ENCODE measurements at regions not wholly inside any gene's neighbourhood (a gene's known extent, or its start where the extent isn't known, plus 50 kb on each side); places are given as distances from the start of the nearest gene placed in this dataset.

DNA sequence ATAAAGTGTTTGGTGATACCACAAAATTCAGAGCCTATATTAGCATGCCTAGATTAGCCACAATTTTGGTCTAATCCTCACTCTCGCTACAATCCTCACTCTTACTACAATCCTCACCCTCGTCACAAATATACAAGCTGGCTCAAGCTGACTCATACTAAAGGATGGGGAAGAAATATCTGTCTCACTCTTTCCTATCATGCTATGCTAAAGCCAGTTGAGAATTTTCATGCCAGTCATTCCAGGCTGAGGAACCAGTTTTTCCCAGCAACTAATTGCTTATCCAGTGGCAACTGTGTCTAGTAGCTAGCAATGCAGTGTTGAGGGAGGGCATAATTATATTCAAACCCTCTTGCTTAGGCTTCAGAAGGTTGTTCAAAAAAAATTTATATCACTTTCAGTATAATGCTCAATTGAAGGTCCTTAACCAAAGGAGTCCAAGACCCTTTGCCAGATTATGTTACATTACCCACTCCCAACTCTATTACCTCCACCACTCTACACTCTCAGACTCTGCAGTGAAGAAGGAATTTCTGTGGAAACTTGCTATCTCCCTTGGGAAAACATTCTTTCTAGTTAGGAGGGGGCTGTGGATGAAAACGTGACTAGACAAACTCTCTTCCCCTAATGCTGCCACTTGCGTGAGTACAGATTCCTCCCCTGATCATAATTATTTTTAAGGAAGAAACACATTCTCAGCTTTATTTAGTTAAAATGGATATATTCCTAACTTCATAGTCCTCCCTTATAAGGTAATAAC, 810.3 kb upstream of the ACO1 start:
- Histone ChIP-seq H2AK5ac (ENCODE audit: low read depth, low read length) (no peak overlapping the region), H3K9ac (replicated peaks in 1 of 4; ENCODE audit: extremely low read depth in 1 of 4, low read depth in 3 of 4, low read length in 3 of 4) (no peak overlapping the region), H3K4me1 (replicated peaks in 1 of 4; ENCODE audit: control insufficient read depth in 3 of 4, insufficient read depth in 4 of 4, low read length in 3 of 4) (no peaks in the 10 kb centered on the region), H3K27me3 (replicated peaks in 1 of 4; ENCODE audit: control insufficient read depth in 3 of 4, extremely low read depth in 1 of 4, insufficient read depth in 3 of 4, low read length in 3 of 4) (no peaks in the 10 kb centered on the region), H3K4ac (replicated peaks; ENCODE audit: insufficient read length, low read depth, low read length) (no peak overlapping the region), H2BK20ac (ENCODE audit: low read length) (no peak overlapping the region), H4K20me1 (replicated peaks in 1 of 2; ENCODE audit: control insufficient read depth in 1 of 2, insufficient read depth in 2 of 2, low read length in 2 of 2) (no peaks in the 10 kb centered on the region), H2BK120ac (replicated peaks; ENCODE audit: low read depth, low read length) (no peak overlapping the region), H2AFZ (ENCODE audit: low read length) (no peak overlapping the region), H2BK5ac (ENCODE audit: low read depth, low read length) (no peak overlapping the region), H3K23me2 (ENCODE audit: low read depth, low read length) (no peaks in the 10 kb centered on the region; the same call in 1 of the 2 replicates), H3K27ac (ENCODE audit: low read depth, low read length) (no peak overlapping the region), H3K23ac (ENCODE audit: insufficient read length) (no peak overlapping the region), H2BK12ac (ENCODE audit: low read depth, low read length) (no peak overlapping the region), H3K4me3 (ENCODE audit: extremely low read depth in 1 of 4, insufficient read depth in 2 of 4, low read depth in 3 of 4, low read length in 4 of 4) (no peak overlapping the region), H3K79me2 (ENCODE audit: control insufficient read depth in 1 of 2, insufficient read depth in 2 of 2, low read length in 2 of 2) (no peaks in the 10 kb centered on the region), H3K56ac (replicated peaks; ENCODE audit: insufficient read length, low read depth, low read length) (no peak overlapping the region), H2BK15ac (ENCODE audit: low read length) (no peak overlapping the region), H3K79me1 (ENCODE audit: low read depth, low read length) (no peaks in the 10 kb centered on the region), H4K8ac (ENCODE audit: extremely low read depth, insufficient read depth, low read length) (no peak overlapping the region), H3K9me3 (ENCODE audit: insufficient read depth in 2 of 2, low read depth in 1 of 2, low read length in 1 of 2) (no peaks in the 10 kb centered on the region), H3K36me3 (ENCODE audit: control insufficient read depth in 2 of 4, insufficient read depth in 4 of 4, low read length in 3 of 4) (no peaks in the 10 kb centered on the region), H4K5ac (ENCODE audit: insufficient read length, low read depth, low read length) (no peak overlapping the region), H3K4me2 (ENCODE audit: insufficient read depth in 1 of 2, low read depth in 2 of 2, low read length in 2 of 2) (no peak overlapping the region), H3K14ac (ENCODE audit: insufficient read length) (no peak overlapping the region), H3K18ac (ENCODE audit: extremely low read depth, low read length) (no peak overlapping the region), H4K91ac (replicated peaks; ENCODE audit: insufficient read length, low read length) (no peak overlapping the region)
- DNase-seq (ENCODE audit: low read depth in 1 of 2, low spot score in 2 of 2) (no peak), FAIRE-seq (no peak)
- WGBS, 2 experiments (ENCODE audit: extremely low coverage in 1 of 2, insufficient coverage in 1 of 2, insufficient read length in 1 of 2, insufficient replicate concordance in 2 of 2, low coverage in 1 of 2, low lambda C conversion rate in 2 of 2, missing lambda C conversion rate in 1 of 2): 92% methylated on average over 4 of the region's 4 CpGs; no CpG with 5 or more reads in 1 of the 2 experiments
- ChIA-PET CTCF (ENCODE audit: partially characterized antibody) (no interaction called here), POLR2A (ENCODE audit: partially characterized antibody) (no interaction called here)
- TF ChIP-seq JUND (IDR thresholded peaks at IDR 0.05; ENCODE audit: low read length) (no peak), CBX5 (IDR thresholded peaks at IDR 0.05; ENCODE audit: low read depth, low read length) (no peak), SUZ12 (IDR thresholded peaks at IDR 0.05; ENCODE audit: low read length) (no peak), EP300 (IDR thresholded peaks at IDR 0.05; ENCODE audit: borderline replicate concordance in 1 of 2, low read depth in 2 of 2, low read length in 2 of 2) (no peak), NRF1 (IDR thresholded peaks at IDR 0.05; ENCODE audit: low read depth, low read length) (no peak), RFX5 (IDR thresholded peaks at IDR 0.05; ENCODE audit: borderline replicate concordance, low read depth, low read length) (no peak), CBX8 (IDR thresholded peaks at IDR 0.05; ENCODE audit: borderline replicate concordance, low read depth, low read length) (no peak), YY1 (IDR thresholded peaks at IDR 0.05; ENCODE audit: low read depth, low read length) (no peak), SP4 (IDR thresholded peaks at IDR 0.05; ENCODE audit: low read length) (no peak), EZH2 (IDR thresholded peaks at IDR 0.05; ENCODE audit: low read depth, low read length, severe bottlenecking) (no peak), SAP30 (IDR thresholded peaks at IDR 0.05; ENCODE audit: insufficient read depth, insufficient replicate concordance, low read length) (no peak), TAF7 (optimal IDR thresholded peaks at IDR 0.05; ENCODE audit: borderline replicate concordance, low read depth, low read length) (no peak)
- TF ChIP-seq, protein P1, sequence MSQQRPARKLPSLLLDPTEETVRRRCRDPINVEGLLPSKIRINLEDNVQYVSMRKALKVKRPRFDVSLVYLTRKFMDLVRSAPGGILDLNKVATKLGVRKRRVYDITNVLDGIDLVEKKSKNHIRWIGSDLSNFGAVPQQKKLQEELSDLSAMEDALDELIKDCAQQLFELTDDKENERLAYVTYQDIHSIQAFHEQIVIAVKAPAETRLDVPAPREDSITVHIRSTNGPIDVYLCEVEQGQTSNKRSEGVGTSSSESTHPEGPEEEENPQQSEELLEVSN (IDR thresholded peaks at IDR 0.05): no peak
